LNCAP (cell line): ENCODE measurements at regions not wholly inside any gene's neighbourhood (a gene's known extent, or its start where the extent isn't known, plus 50 kb on each side); places are given as distances from the start of the nearest gene placed in this dataset.

Source experiments
- TF ChIP-seq, protein P1 (sequence below): fragments of 450-650 bp; IDR thresholded peaks from 2 replicates; pipeline ENCODE4 v1.5.1; 2017; ENCODE audit warnings: mild to moderate bottlenecking

DNA sequence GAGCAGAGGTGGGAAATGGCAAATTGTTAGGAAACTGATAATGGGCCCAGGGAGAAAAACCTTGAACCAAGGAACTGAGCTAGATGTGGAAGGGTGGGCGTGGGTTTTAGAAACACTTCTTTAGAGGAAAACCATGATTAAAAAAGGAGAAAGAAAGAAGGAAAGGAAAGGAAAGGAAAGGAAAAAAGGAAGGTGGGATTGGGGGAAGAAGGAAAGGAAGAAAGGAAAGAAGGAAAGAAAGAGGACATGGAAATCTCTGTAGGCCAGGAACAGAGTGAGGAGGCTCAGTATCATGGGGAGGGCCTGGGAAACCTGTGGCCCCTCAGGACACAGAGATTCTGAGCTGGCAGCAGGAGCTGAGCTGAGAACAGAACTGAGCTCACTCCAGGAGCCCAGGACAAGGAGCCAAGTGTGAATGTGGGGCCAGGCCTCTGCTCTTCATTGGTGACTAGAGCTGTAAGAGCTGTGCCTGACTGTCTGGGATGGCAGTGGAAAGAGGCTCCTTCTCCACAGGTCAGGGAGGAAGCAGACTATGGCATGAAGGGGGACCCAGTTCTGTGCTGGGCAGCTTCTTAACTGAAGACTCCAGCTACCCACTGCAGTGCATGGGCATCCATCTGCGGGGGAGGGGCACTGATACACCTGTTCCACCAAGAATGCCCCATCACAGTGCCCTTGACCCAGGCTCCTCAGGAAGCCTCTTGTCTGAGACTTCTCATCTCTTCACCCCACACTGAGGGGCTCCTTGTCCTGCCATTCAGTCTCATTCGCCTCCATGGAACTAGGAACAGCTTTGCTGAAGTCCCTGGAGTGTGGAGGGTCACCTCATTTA lies 116.1 kb upstream of the BACH2 start:
- TF ChIP-seq, protein P1, sequence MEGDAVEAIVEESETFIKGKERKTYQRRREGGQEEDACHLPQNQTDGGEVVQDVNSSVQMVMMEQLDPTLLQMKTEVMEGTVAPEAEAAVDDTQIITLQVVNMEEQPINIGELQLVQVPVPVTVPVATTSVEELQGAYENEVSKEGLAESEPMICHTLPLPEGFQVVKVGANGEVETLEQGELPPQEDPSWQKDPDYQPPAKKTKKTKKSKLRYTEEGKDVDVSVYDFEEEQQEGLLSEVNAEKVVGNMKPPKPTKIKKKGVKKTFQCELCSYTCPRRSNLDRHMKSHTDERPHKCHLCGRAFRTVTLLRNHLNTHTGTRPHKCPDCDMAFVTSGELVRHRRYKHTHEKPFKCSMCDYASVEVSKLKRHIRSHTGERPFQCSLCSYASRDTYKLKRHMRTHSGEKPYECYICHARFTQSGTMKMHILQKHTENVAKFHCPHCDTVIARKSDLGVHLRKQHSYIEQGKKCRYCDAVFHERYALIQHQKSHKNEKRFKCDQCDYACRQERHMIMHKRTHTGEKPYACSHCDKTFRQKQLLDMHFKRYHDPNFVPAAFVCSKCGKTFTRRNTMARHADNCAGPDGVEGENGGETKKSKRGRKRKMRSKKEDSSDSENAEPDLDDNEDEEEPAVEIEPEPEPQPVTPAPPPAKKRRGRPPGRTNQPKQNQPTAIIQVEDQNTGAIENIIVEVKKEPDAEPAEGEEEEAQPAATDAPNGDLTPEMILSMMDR: no peak

DNA sequence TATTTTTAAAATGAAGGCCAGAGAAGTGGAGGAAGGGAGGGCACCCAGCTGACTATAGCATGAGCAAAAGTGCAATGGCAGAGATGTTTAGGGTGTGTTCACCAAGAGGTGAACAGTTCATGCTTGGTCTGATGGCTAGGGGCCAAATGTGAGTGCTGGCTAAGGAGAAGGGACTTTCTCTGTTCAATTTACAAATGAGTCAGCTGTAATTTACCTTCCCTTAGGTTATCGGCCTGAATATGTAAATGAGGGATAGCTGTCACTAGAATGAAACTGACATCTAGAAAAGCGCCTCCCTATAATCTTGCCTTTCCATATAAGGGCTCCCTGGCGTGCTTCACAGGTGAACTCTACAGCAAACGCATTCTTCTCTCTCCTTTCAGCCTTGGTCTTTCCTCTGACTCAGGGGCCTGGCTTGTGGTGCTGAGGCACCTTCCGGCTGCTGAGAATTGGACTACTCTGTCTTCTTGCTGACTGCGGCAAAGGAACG lies 114.7 kb upstream of the BACH2 start:
- TF ChIP-seq, protein P1: no peak

DNA sequence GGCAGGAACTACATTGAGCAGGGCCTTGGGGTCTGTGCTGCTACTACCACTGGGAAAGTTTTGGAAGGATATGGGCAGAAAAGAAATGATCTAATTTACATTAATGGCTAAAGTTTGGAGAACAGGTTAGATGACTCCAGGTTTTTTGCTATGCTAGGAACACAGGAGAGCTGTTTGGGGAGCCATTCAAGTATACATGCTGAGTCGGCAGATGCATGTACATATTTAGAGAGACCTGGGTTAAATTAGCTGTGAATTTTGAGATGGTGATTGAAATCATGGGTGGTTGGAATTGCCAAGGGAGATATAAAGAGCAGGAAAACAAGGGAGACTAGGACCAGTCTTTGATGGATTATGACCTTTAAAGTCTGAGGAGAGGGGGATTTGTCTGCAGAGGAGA lies 113.1 kb upstream of the BACH2 start:
- TF ChIP-seq, protein P1: no peak

DNA sequence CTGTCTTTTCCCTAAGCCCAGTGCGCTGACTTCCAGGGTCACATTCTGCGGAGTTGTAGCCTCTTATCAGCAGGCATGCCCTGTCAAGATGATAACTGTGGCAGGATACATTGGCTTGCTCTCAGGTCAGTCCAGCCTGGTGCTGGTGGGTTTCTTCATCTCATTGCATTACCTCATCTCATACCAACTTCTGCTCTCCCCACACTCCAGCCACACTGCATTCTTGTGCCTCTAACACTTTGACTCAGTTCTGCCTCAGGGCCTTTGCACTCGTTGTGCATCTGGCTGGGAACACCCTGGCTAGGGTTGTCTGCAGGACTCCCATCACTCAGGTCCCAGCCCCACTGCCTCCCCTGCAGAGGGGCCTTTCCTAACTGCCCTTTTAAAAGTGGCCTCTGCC lies 110.3 kb upstream of the BACH2 start:
- TF ChIP-seq, protein P1: no peak

DNA sequence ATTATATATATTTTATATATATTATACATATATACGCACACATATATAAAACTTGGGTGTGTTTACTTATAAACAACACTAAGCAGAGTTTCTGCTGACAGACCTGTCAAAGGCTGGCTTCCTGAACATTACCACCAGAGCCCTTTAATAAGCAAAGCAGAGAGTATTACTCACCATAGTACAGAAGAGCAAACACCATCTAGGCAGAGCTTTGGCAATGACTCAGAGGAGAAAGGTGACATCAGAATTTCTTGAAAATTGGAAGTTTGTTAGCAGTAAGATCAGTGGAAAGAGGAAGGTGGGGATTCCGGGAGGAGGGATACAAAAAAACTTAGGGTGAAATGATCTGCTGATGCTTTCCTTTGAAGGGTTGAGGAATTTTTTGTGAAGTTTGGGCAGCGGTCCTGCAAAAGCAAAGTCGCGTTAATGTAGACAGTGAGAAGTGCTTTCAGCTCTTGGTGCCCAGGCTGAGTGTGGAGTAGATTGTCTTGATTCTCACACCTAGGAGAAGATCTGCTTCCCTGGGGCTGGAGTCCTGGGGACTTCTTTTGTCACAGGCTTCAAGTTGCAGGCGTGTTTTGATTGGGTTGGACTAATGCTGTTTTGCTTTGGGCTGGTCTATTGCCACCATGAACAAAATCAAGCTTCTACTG lies 109.6 kb upstream of the BACH2 start:
- TF ChIP-seq, protein P1: no peak

DNA sequence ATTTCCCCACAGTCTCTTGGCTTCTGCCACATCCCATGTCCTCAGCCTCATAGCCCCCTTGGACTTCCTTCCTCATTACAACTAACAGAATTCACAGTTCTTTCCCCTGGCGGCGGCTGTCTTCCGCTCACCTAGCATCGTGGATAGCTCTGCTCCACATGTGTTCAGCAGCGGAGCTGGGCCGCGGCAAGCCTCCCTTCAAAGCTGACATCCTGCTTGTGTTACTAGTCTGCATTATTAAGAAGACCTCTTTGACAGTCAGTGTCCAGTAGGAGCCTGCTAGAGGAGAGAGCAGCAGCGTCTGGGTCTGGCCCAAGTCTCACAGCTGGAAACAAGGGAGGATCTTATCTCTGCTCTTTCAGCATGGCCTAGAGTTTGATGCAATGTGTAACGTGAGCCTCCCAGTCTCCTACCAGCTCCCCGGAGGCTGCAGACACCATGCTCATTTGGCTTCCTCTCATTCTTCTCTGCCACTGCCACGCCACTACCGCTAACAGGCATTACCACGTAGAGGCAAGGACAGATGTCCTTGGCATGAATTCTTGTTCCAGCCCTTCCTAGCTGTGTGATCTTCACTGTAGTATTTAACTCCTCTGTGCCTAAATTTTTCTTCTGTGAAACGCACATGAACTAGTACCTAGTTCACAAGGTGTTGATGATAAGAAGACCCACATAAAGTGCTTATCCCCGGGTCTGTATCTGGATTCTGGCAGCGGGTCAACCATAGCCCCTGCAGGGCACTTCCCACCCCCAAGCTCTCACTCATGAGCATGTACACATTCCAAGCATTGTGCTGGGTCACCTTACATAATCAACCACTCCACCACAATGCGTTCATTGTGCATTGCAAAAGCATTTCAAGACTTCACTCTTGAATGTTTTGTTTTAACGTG lies 107.1 kb upstream of the BACH2 start:
- TF ChIP-seq, protein P1: no peak

DNA sequence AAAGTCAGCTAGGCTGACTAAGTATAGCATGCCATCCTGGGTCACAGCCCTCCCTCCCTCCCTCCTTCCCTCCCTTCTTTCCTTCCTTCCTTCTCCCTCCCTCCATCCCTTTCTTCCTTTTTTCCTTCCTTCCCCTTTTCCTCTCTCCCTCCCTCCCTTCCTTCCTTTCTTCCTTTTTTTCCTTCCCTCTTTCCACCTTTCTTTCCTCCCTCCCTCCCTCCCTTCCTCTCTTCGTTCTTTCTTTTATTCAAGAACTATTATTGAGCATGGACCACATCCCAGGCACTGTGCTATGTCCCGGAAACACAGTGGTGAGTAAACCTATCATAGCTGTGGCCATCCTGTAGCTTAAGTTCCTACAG lies 106.2 kb upstream of the BACH2 start:
- TF ChIP-seq, protein P1: no peak
